ENCODE measurements at regions not wholly inside any gene's neighbourhood (a gene's known extent, or its start where the extent isn't known, plus 50 kb on each side); places are given as distances from the start of the nearest gene placed in this dataset.
A peak's percentile ranks its signal among the peaks of the same experiment; 100 is the strongest.
"Not testable (repeated sequence)": the region's sequence is repeated elsewhere in the genome, so short reads cannot be mapped to it uniquely, and the experiment has no call there.

GRCh38 chr3:195999176-195999575 lies 82.7 kb downstream of the TFRC start:
- ATAC-seq, result not testable (repeated sequence)

GRCh38 chr3:195996314-195996713 lies 85.6 kb downstream of the TFRC start:
- not testable (repeated sequence) for ATAC-seq

GRCh38 chr3:195994343-195994742 lies 86.0 kb upstream of the TNK2 start:
- not testable (repeated sequence) for ATAC-seq

- not testable (repeated sequence) for ATAC-seq
Measured at GRCh38 chr3:195993671-195994070, 85.3 kb upstream of the TNK2 start.

GRCh38 chr3:195992956-195993595 lies 84.7 kb upstream of the TNK2 start:
- ATAC-seq, result not testable (repeated sequence)

- ATAC-seq, result not testable (repeated sequence)
Measured at GRCh38 chr3:195991986-195992385, 83.6 kb upstream of the TNK2 start.

GRCh38 chr3:195991243-195991642 lies 82.9 kb upstream of the TNK2 start:
- ATAC-seq, result not testable (repeated sequence)

GRCh38 chr3:195990841-195991174 lies 82.5 kb upstream of the TNK2 start:
- not testable (repeated sequence) for ATAC-seq

- peak; percentile 96 for ATAC-seq
Measured at GRCh38 chr3:195989921-195990840, 81.8 kb upstream of the TNK2 start.

- peak; percentile 77 for ATAC-seq
Measured at GRCh38 chr3:195989197-195989920, 81.0 kb upstream of the TNK2 start.

GRCh38 chr3:195988764-195989163 lies 80.4 kb upstream of the TNK2 start:
- ATAC-seq, result peak; percentile 6

- not testable (repeated sequence) for ATAC-seq
Measured at GRCh38 chr3:195987001-195987400, 78.7 kb upstream of the TNK2 start.

GRCh38 chr3:195986576-195986975 lies 78.2 kb upstream of the TNK2 start:
- not testable (repeated sequence) for ATAC-seq

- not testable (repeated sequence) for ATAC-seq
Measured at GRCh38 chr3:195985348-195985920, 77.1 kb upstream of the TNK2 start.

- not testable (repeated sequence) for ATAC-seq
Measured at GRCh38 chr3:195984392-195985030, 76.2 kb upstream of the TNK2 start.

GRCh38 chr3:195983880-195984279 lies 75.5 kb upstream of the TNK2 start:
- peak; percentile 74 for ATAC-seq

GRCh38 chr3:195982754-195983153 lies 74.4 kb upstream of the TNK2 start:
- ATAC-seq, result peak; percentile 12

- not testable (repeated sequence) for ATAC-seq
Measured at GRCh38 chr3:195981778-195982177, 73.4 kb upstream of the TNK2 start.

- ATAC-seq, result not testable (repeated sequence)
Measured at GRCh38 chr3:195979877-195980276, 71.5 kb upstream of the TNK2 start.

- not testable (repeated sequence) for ATAC-seq
Measured at GRCh38 chr3:195978585-195978984, 70.2 kb upstream of the TNK2 start.

- ATAC-seq, result not testable (repeated sequence)
Measured at GRCh38 chr3:195976876-195977275, 68.5 kb upstream of the TNK2 start.

GRCh38 chr3:195974281-195974680 lies 65.9 kb upstream of the TNK2 start:
- not testable (repeated sequence) for ATAC-seq

All from esophagus mucosa (tissue), 1 donor.